Activated T-cell treated with anti-CD3 and anti-CD28 coated beads, Interleukin-2, amount 50 U/mL, for 24 hours (primary cell): ENCODE measurements at regions not wholly inside any gene's neighbourhood (a gene's known extent, or its start where the extent isn't known, plus 50 kb on each side); places are given as distances from the start of the nearest gene placed in this dataset.

Source experiments
- DNase-seq: peaks from one replicate; pipeline ENCODE4 v3.0.0-alpha.2; 2020
- H3K27ac Mint-ChIP-seq: 2 replicates; pipeline ENCODE4 v1.8.0; 2020; ENCODE audit warnings: mild to moderate bottlenecking, mixed read lengths
- H3K27me3 Mint-ChIP-seq: 2 replicates; pipeline ENCODE4 v1.8.0; 2020; ENCODE audit warnings: mixed read lengths
- H3K36me3 Mint-ChIP-seq: 2 replicates; pipeline ENCODE4 v1.8.0; 2020; ENCODE audit warnings: low read depth, mixed read lengths
- H3K4me1 Mint-ChIP-seq: 2 replicates; pipeline ENCODE4 v1.8.0; 2020; ENCODE audit warnings: low read depth, mixed read lengths
- H3K4me3 Mint-ChIP-seq: 2 replicates; pipeline ENCODE4 v1.8.0; 2020; ENCODE audit warnings: mild to moderate bottlenecking, moderate library complexity, mixed read lengths
- H3K9me3 Mint-ChIP-seq: 2 replicates; pipeline ENCODE4 v1.8.0; 2020; ENCODE audit warnings: mixed read lengths

GRCh38 chr1:101713760-101714159, 283.0 kb downstream of the OLFM3 start:
- Mint-ChIP-seq H3K9me3 (no peaks in the 10 kb centered on the region), H3K4me3 (no peak overlapping the region), H3K36me3 (no peaks in the 10 kb centered on the region), H3K4me1 (no peaks in the 10 kb centered on the region), H3K27ac (no peak overlapping the region), H3K27me3 (no peaks in the 10 kb centered on the region)
- no peak for DNase-seq

- DNase-seq = no peak
- H3K27me3 Mint-ChIP-seq = no peaks in the 10 kb centered on the region
- no peak overlapping the region for H3K27ac Mint-ChIP-seq
- no peaks in the 10 kb centered on the region for H3K9me3 Mint-ChIP-seq
- H3K4me3 Mint-ChIP-seq = no peak overlapping the region
- no peaks in the 10 kb centered on the region for H3K36me3 Mint-ChIP-seq
- H3K4me1 Mint-ChIP-seq = no peaks in the 10 kb centered on the region
These were observed 273.3 kb downstream of the OLFM3 start for GRCh38 chr1:101723415-101723814.

GRCh38 chr1:101728029-101728428, 268.7 kb downstream of the OLFM3 start:
- H3K4me1 Mint-ChIP-seq = no peaks in the 10 kb centered on the region
- H3K27me3 Mint-ChIP-seq = no peaks in the 10 kb centered on the region
- H3K4me3 Mint-ChIP-seq = no peak overlapping the region
- no peak for DNase-seq
- H3K27ac Mint-ChIP-seq = no peak overlapping the region
- no peaks in the 10 kb centered on the region for H3K9me3 Mint-ChIP-seq
- no peaks in the 10 kb centered on the region for H3K36me3 Mint-ChIP-seq

GRCh38 chr1:101730559-101730958, 266.2 kb downstream of the OLFM3 start:
- H3K4me3 Mint-ChIP-seq = no peak overlapping the region
- no peaks in the 10 kb centered on the region for H3K9me3 Mint-ChIP-seq

GRCh38 chr1:101732261-101732660, 264.5 kb downstream of the OLFM3 start:
- H3K27ac Mint-ChIP-seq = no peak overlapping the region

More at GRCh38 chr1:101730559-101730958, 266.2 kb downstream of the OLFM3 start:
- H3K4me1 Mint-ChIP-seq = no peaks in the 10 kb centered on the region
- no peak overlapping the region for H3K27ac Mint-ChIP-seq
- no peaks in the 10 kb centered on the region for H3K27me3 Mint-ChIP-seq
- no peaks in the 10 kb centered on the region for H3K36me3 Mint-ChIP-seq
- no peak for DNase-seq

GRCh38 chr1:101733340-101733739, 263.4 kb downstream of the OLFM3 start:
- Mint-ChIP-seq H3K36me3 (no peaks in the 10 kb centered on the region), H3K4me3 (no peak overlapping the region), H3K4me1 (no peaks in the 10 kb centered on the region), H3K27me3 (no peaks in the 10 kb centered on the region), H3K9me3 (no peaks in the 10 kb centered on the region), H3K27ac (no peak overlapping the region)
- DNase-seq = no peak

More at GRCh38 chr1:101732261-101732660, 264.5 kb downstream of the OLFM3 start:
- Mint-ChIP-seq H3K36me3 (no peaks in the 10 kb centered on the region), H3K4me1 (no peaks in the 10 kb centered on the region), H3K9me3 (no peaks in the 10 kb centered on the region), H3K27me3 (no peaks in the 10 kb centered on the region), H3K4me3 (no peak overlapping the region)
- no peak for DNase-seq

GRCh38 chr1:101738475-101738874, 258.3 kb downstream of the OLFM3 start:
- Mint-ChIP-seq H3K9me3 (no peaks in the 10 kb centered on the region), H3K4me1 (no peaks in the 10 kb centered on the region), H3K4me3 (no peak overlapping the region), H3K27ac (no peak overlapping the region), H3K27me3 (peaks cover 3% of the 10 kb centered on the region), H3K36me3 (no peaks in the 10 kb centered on the region)
- DNase-seq = no peak

GRCh38 chr1:101739146-101739545, 257.6 kb downstream of the OLFM3 start:
- Mint-ChIP-seq H3K27me3 (peaks cover 6% of the 10 kb centered on the region), H3K36me3 (no peaks in the 10 kb centered on the region), H3K27ac (no peak overlapping the region), H3K9me3 (no peaks in the 10 kb centered on the region), H3K4me3 (no peak overlapping the region), H3K4me1 (no peaks in the 10 kb centered on the region)
- no peak for DNase-seq

GRCh38 chr1:101739826-101740330, 256.8 kb downstream of the OLFM3 start:
- no peaks in the 10 kb centered on the region for H3K4me1 Mint-ChIP-seq
- H3K9me3 Mint-ChIP-seq = no peaks in the 10 kb centered on the region
- H3K4me3 Mint-ChIP-seq = no peak overlapping the region
- H3K27ac Mint-ChIP-seq = no peak overlapping the region
- no peaks in the 10 kb centered on the region for H3K36me3 Mint-ChIP-seq
- H3K27me3 Mint-ChIP-seq = peaks cover 10% of the 10 kb centered on the region
- no peak for DNase-seq

GRCh38 chr1:101741910-101742309, 254.8 kb downstream of the OLFM3 start:
- no peaks in the 10 kb centered on the region for H3K9me3 Mint-ChIP-seq
- peaks cover 10% of the 10 kb centered on the region for H3K27me3 Mint-ChIP-seq
- no peaks in the 10 kb centered on the region for H3K36me3 Mint-ChIP-seq
- H3K4me1 Mint-ChIP-seq = no peaks in the 10 kb centered on the region
- no peak for DNase-seq
- H3K27ac Mint-ChIP-seq = no peak overlapping the region
- H3K4me3 Mint-ChIP-seq = no peak overlapping the region

GRCh38 chr1:101742509-101742908, 254.2 kb downstream of the OLFM3 start:
- Mint-ChIP-seq H3K9me3 (no peaks in the 10 kb centered on the region), H3K27me3 (peaks cover 10% of the 10 kb centered on the region), H3K36me3 (no peaks in the 10 kb centered on the region), H3K4me3 (no peak overlapping the region), H3K27ac (no peak overlapping the region), H3K4me1 (no peaks in the 10 kb centered on the region)
- no peak for DNase-seq

GRCh38 chr1:101745551-101746270, 251.0 kb downstream of the OLFM3 start:
- Mint-ChIP-seq H3K4me1 (no peaks in the 10 kb centered on the region), H3K27ac (no peak overlapping the region), H3K27me3 (peaks cover 10% of the 10 kb centered on the region), H3K4me3 (no peak overlapping the region), H3K9me3 (no peaks in the 10 kb centered on the region), H3K36me3 (no peaks in the 10 kb centered on the region)
- DNase-seq = no peak

- Mint-ChIP-seq H3K4me3 (no peak overlapping the region), H3K27me3 (peaks cover 7% of the 10 kb centered on the region), H3K36me3 (no peaks in the 10 kb centered on the region), H3K9me3 (no peaks in the 10 kb centered on the region), H3K4me1 (no peaks in the 10 kb centered on the region), H3K27ac (no peak overlapping the region)
- no peak for DNase-seq
These were observed 248.6 kb downstream of the OLFM3 start for GRCh38 chr1:101748077-101748476.
